Upper lobe of left lung (tissue), 4 donors: ENCODE measurements at regions not wholly inside any gene's neighbourhood (a gene's known extent, or its start where the extent isn't known, plus 50 kb on each side); places are given as distances from the start of the nearest gene placed in this dataset.

ENCODE experiments used
- EP300 ChIP-seq, 4 donors: sonication (generic); formaldehyde crosslinking; IDR thresholded peaks; one replicate each; pipeline ENCODE4 v1.5.1; 2017; ENCODE audit warnings: antibody characterized with exemption in 4 of 4, control low read depth in 2 of 4
- POLR2A ChIP-seq, 4 donors: fragments of 450-650 bp; IDR thresholded peaks; one replicate each; pipeline ENCODE4 v1.5.1; 2016 to 2017; ENCODE audit warnings: antibody characterized with exemption in 4 of 4, mild to moderate bottlenecking in 2 of 4
- POLR2AphosphoS5 ChIP-seq, 2 donors: sonication (generic); formaldehyde crosslinking; IDR thresholded peaks; one replicate each; pipeline ENCODE4 v1.5.1; 2017; ENCODE audit warnings: antibody characterized with exemption in 2 of 2
- TF ChIP-seq, protein P1 (sequence below), 6 experiments: fragments of 450-650 bp in 4 of 6; fragments of 200-600 bp in 2 of 6; sonication (generic) in 2 of 6; IDR thresholded peaks; one replicate each; pipeline ENCODE4 v1.5.1; 2016 to 2019; ENCODE audit warnings: antibody characterized with exemption in 6 of 6

- TF ChIP-seq, protein P1, sequence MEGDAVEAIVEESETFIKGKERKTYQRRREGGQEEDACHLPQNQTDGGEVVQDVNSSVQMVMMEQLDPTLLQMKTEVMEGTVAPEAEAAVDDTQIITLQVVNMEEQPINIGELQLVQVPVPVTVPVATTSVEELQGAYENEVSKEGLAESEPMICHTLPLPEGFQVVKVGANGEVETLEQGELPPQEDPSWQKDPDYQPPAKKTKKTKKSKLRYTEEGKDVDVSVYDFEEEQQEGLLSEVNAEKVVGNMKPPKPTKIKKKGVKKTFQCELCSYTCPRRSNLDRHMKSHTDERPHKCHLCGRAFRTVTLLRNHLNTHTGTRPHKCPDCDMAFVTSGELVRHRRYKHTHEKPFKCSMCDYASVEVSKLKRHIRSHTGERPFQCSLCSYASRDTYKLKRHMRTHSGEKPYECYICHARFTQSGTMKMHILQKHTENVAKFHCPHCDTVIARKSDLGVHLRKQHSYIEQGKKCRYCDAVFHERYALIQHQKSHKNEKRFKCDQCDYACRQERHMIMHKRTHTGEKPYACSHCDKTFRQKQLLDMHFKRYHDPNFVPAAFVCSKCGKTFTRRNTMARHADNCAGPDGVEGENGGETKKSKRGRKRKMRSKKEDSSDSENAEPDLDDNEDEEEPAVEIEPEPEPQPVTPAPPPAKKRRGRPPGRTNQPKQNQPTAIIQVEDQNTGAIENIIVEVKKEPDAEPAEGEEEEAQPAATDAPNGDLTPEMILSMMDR (IDR thresholded peaks at IDR 0.05) = no peak
- TF ChIP-seq POLR2A (IDR thresholded peaks at IDR 0.05) = no peak
- TF ChIP-seq POLR2AphosphoS5 (IDR thresholded peaks at IDR 0.05) = no peak
- no peak for TF ChIP-seq EP300 (IDR thresholded peaks at IDR 0.05)
Observed at GRCh38 chr4:169821402-169821801, 63.7 kb upstream of the HPF1 start.
